ENCODE measurements at regions not wholly inside any gene's neighbourhood (a gene's known extent, or its start where the extent isn't known, plus 50 kb on each side); places are given as distances from the start of the nearest gene placed in this dataset.
"Not testable (repeated sequence)": the region's sequence is repeated elsewhere in the genome, so short reads cannot be mapped to it uniquely, and the experiment has no call there.

DNA sequence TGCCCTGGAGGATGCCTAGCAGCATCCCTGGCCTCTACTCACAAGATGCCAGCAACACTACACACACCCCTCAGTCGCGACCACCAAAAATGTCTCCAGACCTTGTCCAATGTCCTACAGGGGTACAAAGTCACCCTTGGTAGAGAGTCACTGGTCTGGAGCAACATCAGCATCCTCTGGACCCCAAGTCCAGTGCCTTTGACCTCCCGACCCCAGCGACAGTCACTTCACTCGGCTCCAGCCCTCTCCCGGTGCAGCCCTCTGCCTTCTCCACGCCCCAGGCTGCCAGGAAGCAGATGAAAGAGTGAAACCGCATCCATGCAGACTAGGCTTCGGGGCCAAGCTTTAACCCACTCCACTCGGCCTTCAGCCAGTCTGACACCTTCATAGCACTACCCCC is 92.0 kb upstream of the SRSF6 start:
- in situ Hi-C loops (cut with HindIII; ENCODE audit: low sequenced_read_pairs): no loop called here

DNA sequence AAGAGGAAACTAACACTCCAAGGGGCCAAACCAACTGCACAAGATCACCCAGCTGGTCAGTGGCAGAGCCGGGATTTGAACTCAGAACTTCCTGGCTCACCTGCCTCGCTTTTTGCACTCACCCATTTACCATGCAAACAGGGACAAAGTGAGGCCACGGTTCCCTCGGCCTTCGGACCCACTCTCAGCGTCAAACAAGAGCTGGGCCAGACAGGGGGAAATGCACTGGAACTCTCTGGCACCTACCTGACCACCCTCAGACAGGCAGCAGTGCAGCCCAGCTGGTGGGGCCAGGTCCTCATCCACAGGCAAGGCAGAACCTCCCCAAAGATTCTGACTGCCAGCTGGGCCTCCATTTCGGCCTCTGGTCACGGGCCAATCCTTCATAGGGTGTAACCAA is 93.7 kb upstream of the SRSF6 start:
- in situ Hi-C loops (cut with HindIII; ENCODE audit: low sequenced_read_pairs): no loop called here

DNA sequence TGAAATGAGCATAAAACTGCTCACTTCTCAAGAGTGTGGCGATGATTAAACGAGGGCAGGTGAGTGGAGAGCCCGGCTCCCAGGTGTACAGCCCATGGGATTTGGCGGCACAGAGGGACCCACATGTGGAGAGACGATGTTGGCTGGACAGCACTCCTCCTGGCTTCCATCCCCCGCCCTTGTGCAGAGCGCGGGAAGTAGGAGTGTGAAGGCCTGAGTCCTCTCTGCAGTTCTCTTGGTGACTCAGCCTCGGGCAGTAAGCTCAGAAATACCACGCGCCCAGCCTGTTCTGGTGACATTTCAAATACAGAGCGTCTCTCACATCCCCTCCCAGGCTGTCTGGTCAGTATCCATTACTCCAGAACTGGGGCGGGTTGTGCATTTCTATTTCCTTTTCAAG is 94.2 kb upstream of the SRSF6 start:
- in situ Hi-C loops (cut with HindIII; ENCODE audit: low sequenced_read_pairs): no loop called here

DNA sequence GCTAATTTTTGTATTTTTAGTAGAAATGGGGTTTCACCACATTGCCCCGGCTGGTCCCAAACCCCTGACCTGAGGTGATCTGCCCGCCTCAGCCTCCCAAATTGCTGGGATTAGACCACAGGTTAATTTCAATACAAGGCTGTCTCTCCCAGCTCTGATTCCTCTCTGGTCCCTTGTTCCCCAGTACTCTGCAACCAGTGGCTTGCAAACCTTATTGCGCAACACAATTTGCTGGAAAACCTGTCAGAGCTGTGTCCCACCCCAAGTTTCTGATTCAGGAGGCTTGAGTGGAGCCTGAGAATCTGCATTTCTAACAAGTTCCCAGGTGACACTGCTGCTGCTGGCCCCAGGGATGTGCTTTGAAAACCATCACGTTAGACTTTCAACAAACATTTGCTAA is 96.2 kb upstream of the SRSF6 start:
- in situ Hi-C loops (cut with HindIII; ENCODE audit: low sequenced_read_pairs): no loop called here

DNA sequence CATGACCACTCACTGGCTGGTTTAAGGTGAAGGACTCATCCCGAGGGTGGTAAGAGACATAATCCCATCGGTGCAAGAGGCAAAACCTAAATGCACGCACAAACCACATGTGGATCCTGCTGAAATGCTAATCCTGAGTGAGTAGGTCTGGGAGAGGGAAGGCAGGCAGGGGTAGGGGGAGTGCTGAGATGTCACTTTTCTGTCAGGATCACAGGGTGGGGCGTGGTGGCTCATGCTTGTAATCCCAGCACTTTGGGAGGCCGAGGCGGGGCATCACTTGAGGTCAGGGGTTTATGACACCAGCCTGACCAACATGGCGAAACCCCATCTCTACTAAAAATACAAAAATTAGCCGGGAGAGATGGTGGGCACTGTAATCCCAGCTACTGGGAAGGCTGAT is 97.7 kb upstream of the SRSF6 start:
- in situ Hi-C loops (cut with HindIII; ENCODE audit: low sequenced_read_pairs): no loop called here

DNA sequence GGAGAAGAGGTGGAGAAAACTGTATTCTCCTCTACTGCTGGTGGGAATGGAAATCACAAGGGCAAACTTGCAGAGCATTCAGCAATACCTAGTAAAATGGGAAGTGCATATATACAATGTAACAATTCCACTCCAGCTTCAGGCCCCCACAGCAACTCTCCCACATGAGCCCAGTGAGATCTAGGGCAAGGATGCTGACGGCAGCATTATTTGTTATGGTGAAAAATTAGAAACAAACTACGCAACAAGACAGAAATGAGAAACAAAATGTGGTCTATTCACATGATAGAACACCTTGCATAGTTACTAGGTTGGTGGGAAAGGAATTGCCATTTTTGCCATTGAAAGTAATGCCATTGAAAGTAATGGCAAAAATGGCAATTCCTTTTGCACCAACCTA is 98.9 kb upstream of the SRSF6 start:
- in situ Hi-C loops (cut with HindIII; ENCODE audit: low sequenced_read_pairs): no loop called here

DNA sequence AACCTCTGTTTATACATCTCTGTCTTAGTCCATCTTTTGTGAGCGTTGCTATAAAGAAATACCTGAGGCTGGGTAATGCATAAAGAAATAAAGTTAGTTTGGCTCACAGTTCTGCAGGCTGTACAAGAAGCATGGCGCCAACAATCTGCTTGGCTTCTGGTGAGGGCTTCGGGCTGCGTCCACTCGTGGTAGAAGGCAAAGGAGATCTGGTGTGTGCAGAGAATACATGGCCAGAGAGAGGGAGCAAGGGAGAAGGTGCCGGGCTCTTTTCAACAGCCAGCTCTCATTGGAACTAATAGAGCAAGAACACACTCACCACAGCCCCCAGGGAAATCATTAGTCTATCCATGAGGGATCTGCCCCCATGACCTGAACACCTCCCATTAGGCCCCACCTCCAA is 100.3 kb upstream of the SRSF6 start:
- in situ Hi-C loops (cut with HindIII; ENCODE audit: low sequenced_read_pairs): no loop called here

DNA sequence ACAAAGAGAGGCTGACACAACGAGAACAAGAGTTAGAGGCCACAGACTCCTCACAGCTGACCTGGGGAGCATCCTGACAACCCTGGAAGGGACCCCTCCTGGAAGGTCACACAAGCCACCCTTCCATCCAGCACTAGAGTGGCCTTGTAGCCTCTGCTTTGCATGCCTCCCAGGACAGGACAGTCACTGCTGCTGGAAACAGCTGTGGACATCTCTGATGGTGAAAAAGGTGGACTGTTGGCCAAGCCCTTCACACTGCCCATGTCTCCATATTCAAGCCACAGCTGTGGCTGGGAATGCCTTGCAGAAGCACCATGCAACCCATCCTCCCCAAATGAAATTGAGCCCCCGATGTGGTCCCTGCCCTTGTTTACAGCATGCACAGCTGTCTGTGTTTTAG is 102.1 kb upstream of the SRSF6 start:
- in situ Hi-C loops (cut with HindIII; ENCODE audit: low sequenced_read_pairs): no loop called here

DNA sequence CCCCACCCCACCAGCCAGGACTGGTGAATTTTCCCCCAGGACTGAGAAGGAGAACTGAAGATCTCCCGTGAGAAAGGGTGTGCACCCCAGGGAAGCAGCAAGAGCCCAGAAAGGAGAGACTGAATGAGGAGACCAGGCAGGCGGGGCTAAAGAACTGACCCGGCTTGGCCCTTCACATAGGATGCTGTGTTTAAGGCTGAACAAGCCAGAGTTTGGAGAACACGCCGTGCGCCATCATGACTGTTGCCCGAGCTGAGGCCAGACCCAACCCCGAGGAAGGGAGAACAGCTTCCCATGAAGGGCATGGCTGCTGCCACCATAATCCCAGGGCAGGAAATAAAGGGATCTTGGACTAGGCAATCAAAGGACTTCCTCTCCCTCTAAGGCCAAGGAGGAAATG is 104.7 kb upstream of the SRSF6 start:
- in situ Hi-C loops (cut with HindIII; ENCODE audit: low sequenced_read_pairs): no loop called here

DNA sequence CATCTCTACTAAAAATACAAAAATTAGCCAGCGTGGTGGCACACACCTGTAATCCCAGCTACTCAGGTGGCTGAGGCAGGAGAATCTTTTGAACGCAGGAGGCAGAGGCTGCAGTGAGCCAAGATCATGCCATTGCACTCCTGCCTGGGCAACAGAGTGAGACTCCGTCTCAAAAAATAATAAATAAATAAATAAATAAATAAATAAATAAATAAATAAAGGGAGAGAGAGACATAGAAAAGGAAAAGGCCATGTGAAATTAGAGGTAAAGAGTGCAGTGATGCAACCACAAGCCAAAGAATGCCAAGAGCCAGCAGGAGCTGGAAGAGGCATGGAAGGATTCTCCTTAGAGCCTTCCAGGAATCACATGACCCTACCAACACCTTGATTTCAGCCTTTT is 107.0 kb upstream of the SRSF6 start:
- in situ Hi-C loops (cut with HindIII; ENCODE audit: low sequenced_read_pairs): not testable (repeated sequence)

DNA sequence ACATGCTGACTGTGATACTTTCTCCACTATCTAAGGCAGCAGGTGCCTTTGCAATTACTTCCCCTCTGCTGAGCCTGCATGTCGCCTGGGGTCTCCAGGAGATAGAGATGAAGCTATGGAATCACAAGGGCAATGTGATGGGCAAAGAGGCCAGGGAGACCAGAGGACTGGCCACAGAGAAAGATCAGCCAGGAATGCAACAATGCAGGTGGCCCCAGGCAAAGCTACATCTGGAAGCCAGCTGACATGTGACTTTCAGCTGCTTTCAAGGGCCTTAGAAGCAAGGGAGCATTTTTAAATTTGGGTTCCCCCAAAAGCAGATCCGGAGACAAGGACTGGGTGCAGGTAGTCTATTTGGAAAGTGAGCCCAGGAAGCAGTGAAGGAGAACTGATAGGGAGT is 107.9 kb upstream of the SRSF6 start:
- in situ Hi-C loops (cut with HindIII; ENCODE audit: low sequenced_read_pairs): no loop called here

DNA sequence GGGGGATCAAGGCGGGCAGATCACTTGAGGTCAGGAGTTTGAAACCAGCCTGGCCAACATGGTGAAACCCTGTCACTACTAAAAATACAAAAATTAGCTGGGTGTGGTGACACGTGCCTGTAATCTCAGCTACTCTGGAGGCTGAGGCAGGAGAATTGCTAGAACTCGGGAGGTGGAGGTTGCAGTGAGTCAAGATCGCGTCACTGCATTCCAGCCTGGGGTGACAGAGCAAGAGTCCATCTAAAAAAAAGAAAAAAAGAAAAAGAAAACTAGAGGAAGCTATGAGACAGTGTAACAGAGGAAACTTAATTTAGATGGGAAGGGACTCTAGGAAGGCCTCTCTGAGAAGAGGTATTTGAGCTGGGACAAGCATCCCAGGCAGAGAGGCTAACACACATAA is 109.9 kb upstream of the SRSF6 start:
- in situ Hi-C loops (cut with HindIII; ENCODE audit: low sequenced_read_pairs): not testable (repeated sequence)

DNA sequence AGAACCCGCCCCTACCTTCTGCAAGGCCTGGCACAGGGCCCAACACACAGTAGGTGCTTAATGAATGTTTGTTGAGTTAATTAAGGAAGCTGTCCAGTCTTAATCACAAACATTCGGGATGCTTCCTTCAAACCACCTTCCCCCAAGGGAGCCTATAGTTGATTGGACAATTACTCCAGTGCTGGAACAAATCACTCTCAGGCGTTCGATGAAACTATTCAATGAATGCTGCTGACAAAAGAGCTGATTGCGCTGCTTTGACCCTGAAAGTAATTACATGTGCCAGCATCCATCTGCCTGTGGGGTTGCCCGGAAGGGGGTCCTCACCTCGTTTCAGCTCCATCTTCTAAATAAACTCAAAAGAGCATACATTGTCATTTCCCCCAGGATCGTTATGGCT is 112.0 kb upstream of the SRSF6 start:
- in situ Hi-C loops (cut with HindIII; ENCODE audit: low sequenced_read_pairs): no loop called here

DNA sequence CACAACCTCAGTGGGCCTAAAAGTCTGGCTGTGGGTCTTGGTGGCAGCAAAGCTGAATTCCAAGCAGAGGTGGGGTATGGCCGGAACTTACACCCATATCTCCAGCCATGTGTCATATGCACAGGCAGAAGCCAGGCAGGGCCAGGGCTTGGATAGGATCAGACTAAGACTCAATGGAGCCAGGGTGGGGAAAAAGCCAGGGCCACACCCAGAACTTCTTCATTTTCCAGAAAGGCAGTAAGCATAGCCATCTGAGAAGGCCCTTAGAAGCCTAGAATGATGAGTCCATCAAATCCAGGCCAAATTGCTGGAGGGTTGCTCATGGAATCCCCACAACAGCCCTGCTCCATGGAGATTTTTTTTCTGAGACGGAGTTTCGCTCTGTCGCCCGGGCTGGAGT is 116.2 kb upstream of the SRSF6 start:
- in situ Hi-C loops (cut with HindIII; ENCODE audit: low sequenced_read_pairs): no loop called here

DNA sequence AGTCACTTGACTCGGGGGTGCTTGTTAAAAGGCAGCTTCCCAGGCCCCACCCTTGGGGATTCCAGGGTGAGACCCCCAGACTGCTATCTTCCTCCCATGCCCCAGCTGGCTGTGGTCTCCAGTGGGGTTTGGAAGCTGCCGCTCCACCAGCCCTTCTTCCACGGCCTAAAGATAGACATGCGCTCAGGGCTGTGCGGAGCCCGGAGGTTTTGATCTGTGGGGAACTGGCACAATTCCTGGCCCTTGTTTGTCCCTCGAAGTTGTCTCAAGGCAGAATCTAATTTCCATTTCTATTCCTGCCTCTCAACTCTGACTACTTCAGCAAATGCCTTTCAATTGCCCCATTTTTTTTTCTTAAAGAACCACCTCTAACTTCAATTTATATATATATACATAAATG is 120.7 kb upstream of the SRSF6 start:
- in situ Hi-C loops (cut with HindIII; ENCODE audit: low sequenced_read_pairs): no loop called here

DNA sequence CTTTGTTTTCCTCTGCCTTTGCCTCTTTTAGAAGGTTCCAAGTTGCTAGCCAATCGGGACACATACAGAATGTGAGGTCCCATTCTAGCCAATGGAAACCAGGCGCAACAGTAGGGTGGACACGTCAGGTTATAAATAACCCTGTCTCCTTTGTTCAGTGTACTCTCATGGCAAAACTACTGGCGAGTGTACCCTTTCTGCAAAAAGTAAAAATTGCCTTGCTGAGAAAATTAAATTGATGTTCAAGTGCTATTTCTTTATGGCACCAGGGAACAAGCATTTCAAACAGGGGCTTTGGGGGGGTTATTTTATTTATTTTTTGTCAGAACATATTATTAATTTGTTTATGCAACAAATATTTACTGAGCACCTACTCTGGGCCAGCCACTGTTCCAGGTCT is 123.6 kb upstream of the SRSF6 start:
- in situ Hi-C loops (cut with HindIII; ENCODE audit: low sequenced_read_pairs): no loop called here

DNA sequence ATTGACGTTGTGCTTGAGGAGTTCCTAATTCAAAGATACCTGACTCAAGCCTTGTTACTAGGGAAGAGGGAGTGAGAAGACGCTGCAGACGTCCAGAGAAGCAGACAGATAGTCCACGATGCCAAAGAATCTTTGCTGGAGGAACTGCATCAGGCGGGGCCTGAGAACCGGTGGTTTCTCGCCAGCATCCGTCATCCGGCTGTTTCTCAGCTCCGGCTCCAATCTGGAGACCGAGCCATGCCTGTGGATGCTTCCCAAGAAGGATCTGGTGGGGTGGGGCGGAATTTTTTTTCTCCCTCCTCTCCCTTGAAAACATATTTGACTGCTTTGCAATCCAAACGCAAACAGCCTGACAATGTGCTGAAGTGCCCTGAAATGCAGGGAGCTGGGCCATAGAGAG is 125.8 kb upstream of the SRSF6 start:
- in situ Hi-C loops (cut with HindIII; ENCODE audit: low sequenced_read_pairs): no loop called here

DNA sequence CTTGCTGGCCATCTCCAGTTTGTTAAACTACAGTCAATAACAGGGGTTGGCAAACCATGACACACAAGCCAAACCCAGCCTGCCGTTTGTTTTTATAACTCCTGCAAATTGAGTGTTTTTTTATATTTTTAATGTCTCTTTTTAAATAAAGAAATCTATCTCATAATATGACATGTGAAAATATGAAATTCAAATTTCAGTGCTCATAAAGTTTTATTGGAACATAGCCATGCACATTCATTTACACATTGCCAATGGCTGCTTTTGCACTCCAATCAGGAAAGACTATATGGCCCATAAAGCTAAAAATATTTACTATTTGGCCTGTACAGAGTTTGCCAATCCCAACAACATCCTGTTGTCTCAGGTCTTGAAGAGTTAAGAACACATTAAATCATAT is 129.0 kb upstream of the SRSF6 start:
- in situ Hi-C loops (cut with HindIII; ENCODE audit: low sequenced_read_pairs): no loop called here

DNA sequence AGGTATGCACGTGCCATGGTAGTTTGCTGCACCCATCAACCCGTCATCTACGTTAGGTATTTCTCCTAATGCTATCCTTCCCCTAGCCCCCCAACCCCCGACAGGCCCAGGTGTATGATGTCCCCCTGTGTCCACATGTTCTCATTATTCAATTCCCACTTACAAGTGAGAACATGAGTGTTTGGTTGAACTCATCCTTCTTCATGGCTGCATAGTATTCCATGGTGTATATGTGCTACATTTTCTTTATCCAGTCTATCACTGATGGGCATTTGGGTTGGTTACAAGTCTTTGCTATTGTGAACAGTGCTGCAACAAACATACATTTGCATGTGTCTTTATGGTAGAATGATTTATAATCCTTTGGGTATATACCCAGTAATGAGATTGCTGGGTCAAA is 130.5 kb upstream of the SRSF6 start:
- in situ Hi-C loops (cut with HindIII; ENCODE audit: low sequenced_read_pairs): not testable (repeated sequence)

DNA sequence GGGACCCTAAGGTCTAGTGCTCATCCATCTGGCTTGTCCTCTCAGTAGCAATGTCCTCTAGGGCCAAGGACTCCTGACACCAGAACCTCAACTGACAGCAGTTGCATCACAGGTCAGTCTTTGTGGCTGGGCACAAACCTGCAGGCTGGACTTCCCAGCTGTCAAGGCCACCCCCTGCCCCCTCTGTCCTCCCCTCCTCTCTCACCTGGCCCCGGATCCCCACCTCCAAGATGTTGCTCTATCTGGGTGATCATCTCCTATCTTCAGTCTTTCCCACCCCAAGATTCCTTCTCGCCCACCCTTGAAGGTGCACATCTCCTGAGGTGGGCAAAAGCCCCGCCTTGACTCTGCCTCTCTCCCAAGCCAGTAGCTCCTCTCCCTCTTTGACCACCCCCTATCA is 131.8 kb upstream of the SRSF6 start:
- in situ Hi-C loops (cut with HindIII; ENCODE audit: low sequenced_read_pairs): no loop called here

DNA sequence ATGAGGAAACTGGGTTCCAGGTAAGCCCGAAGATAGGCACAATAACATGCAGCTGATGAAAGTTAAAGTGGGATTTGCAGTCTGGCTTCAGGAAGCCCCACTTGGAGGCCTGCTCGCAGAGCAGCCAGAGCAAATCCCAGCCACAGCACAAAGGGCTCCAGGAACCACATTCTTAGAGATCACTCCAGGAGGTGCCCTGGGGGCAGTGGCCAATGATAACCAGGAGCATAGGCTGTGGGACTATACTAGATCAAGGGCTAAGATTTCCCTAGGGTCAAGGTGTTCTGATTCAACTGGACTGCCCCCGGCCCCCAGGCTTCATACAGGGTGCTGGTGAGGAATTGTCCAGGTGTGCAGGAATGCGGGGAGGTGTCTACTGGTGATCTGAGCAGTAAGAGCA is 133.9 kb upstream of the PTPRT start:
- in situ Hi-C loops (cut with HindIII; ENCODE audit: low sequenced_read_pairs): no loop called here

DNA sequence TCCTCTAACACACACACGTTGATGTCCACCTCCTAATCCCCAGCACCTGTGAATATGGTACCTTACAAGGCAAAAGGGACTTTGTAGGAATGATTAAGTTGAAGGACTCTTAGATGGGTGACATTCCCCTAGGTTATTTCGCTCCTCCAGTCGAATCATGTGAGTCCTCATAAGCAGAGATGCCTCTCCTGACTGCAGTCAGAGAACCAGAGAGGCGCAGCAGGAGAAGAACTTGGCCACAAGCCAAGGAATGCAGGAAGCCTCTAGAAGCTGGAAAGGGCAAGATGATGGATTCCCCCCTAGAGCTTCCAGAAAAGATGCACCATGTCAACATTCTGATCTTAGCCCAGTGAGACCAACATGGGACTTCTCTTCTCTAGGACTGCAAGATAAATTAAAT is 133.1 kb upstream of the PTPRT start:
- in situ Hi-C loops (cut with HindIII; ENCODE audit: low sequenced_read_pairs): no loop called here

DNA sequence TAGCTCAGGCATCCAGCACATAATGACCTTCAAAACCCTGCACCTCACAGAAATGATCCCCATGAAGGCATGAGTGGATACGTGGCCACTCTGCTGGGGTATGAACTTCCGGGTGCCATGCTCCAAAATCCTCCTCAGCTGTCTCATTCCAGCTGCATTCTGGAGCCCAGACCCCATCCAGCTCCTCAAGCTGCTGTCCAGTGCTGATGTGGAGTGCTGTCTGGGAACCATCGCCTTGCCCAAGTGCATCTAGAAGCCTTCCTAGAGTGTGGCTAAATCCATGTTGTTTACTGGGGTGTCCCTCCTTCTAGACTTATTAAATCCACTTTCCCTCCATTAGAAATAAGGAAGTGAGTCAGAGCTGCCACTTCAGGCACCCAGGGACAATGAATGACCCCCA is 130.8 kb upstream of the PTPRT start:
- in situ Hi-C loops (cut with HindIII; ENCODE audit: low sequenced_read_pairs): no loop called here

DNA sequence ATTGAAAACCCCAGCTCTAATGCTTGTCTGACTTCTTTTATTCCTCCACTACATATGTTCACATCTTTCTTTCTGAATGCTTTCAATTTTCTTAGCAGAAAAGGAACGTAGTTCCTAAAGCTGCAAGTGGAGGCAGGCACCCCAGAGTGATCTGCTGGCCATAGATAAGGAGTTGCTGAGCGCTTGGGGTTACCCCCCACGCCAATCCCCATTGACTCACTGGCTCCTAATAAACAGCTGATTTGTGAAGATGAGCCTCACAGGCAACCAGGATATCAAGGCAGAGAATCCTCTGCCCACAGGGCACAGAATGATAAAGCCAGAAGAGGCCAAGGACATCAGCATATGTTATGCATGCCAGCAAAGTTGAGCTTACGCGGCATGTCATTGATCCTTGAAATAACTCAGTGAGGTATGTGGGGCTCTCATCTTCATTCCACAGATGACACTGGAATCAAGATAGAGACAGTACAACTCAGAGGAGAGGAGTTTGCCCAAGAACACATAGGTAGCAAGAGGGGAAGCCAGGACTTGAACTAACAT is 129.1 kb upstream of the PTPRT start:
- in situ Hi-C loops (cut with HindIII; ENCODE audit: low sequenced_read_pairs): no loop called here
